Neural progenitor cell (in vitro differentiated cells): ENCODE measurements at regions not wholly inside any gene's neighbourhood (a gene's known extent, or its start where the extent isn't known, plus 50 kb on each side); places are given as distances from the start of the nearest gene placed in this dataset.

Experiments used
- CTCF ChIP-seq: fragments of 200-600 bp; sonication (generic); IDR thresholded peaks from 2 replicates; pipeline ENCODE4 v1.5.1; 2017; ENCODE audit warnings: antibody characterized with exemption, mild to moderate bottlenecking
- EZH2 ChIP-seq: fragments of 200-600 bp; sonication (generic); IDR thresholded peaks from 2 replicates; pipeline ENCODE4 v1.6.1; 2017; ENCODE audit warnings: antibody characterized with exemption, mild to moderate bottlenecking, moderate library complexity

DNA sequence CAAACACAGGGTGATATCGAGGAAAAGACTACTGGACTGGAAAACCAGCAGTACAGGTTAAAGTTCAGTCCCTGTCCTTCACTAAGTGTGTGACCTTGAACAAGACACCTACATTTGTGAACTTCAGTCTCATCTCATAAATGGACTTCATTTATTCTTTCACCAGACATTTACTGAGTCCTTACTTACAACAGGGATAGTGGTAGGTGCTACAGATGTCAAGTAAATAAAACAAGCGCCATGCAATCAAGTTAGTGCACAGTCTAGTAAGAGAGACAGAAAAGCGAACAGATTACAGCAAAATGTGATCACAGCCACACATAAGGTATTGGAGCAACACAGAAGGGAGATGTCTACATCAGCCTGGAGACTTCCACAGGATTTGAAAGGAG lies 413.2 kb downstream of the ACTL7B start:
- TF ChIP-seq CTCF (no peak), EZH2 (no peak)
